ENCODE measurements at regions not wholly inside any gene's neighbourhood (a gene's known extent, or its start where the extent isn't known, plus 50 kb on each side); places are given as distances from the start of the nearest gene placed in this dataset.

GRCh38 chr18:33517950-33518349, 60.1 kb upstream of the ASXL3 start:
- Histone ChIP-seq H3K27me3 (no peaks in the 10 kb centered on the region), H3K9me3 (peaks cover 0 to 34% of the 10 kb centered on the region in 2 donors), H3K36me3 (no peaks in the 10 kb centered on the region), H3K27ac (no peak overlapping the region), H3K4me3 (no peak overlapping the region), H3K4me1 (no peaks in the 10 kb centered on the region)
- intact Hi-C loops (cut with DNase I) = no loop called here
- DNase-seq (no peak), ATAC-seq (no peak)
- no peak for TF ChIP-seq CTCF (IDR thresholded peaks at IDR 0.05)

- DNase-seq = no peak
- Histone ChIP-seq H3K4me3 (no peak overlapping the region), H3K9me3 (peaks cover 0 to 43% of the 10 kb centered on the region in 2 donors), H3K4me1 (no peaks in the 10 kb centered on the region), H3K36me3 (no peaks in the 10 kb centered on the region), H3K27ac (no peak overlapping the region), H3K27me3 (no peaks in the 10 kb centered on the region)
- no peak for TF ChIP-seq CTCF (IDR thresholded peaks at IDR 0.05)
- no peak for ATAC-seq
- intact Hi-C loops (cut with DNase I) = no loop called here
Measured at GRCh38 chr18:33513027-33513426, 65.0 kb upstream of the ASXL3 start.

GRCh38 chr18:33507019-33507418, 66.5 kb upstream of the CCDC178 start:
- no peak overlapping the region for H3K27ac ChIP-seq
- intact Hi-C loops (cut with DNase I) = no loop called here
- TF ChIP-seq CTCF (IDR thresholded peaks at IDR 0.05) = no peak
- H3K4me3 ChIP-seq = no peak overlapping the region
- no peak for DNase-seq
- peaks cover 0 to 12% of the 10 kb centered on the region in 2 donors for H3K9me3 ChIP-seq
- no peak for ATAC-seq
- H3K27me3 ChIP-seq = no peaks in the 10 kb centered on the region
- H3K4me1 ChIP-seq = no peaks in the 10 kb centered on the region
- H3K36me3 ChIP-seq = no peaks in the 10 kb centered on the region

GRCh38 chr18:33505798-33506197, 65.3 kb upstream of the CCDC178 start:
- H3K4me1 ChIP-seq = no peaks in the 10 kb centered on the region

GRCh38 chr18:33505297-33505696, 64.8 kb upstream of the CCDC178 start:
- TF ChIP-seq CTCF (IDR thresholded peaks at IDR 0.05) = no peak
- Histone ChIP-seq H3K36me3 (no peaks in the 10 kb centered on the region), H3K4me3 (no peak overlapping the region), H3K9me3 (peaks cover 0 to 3% of the 10 kb centered on the region in 2 donors), H3K27me3 (no peaks in the 10 kb centered on the region), H3K4me1 (no peaks in the 10 kb centered on the region), H3K27ac (no peak overlapping the region)
- DNase-seq = no peak
- ATAC-seq = no peak
- intact Hi-C loops (cut with DNase I) = no loop called here

More at GRCh38 chr18:33505798-33506197, 65.3 kb upstream of the CCDC178 start:
- no peak for DNase-seq
- no peak for TF ChIP-seq CTCF (IDR thresholded peaks at IDR 0.05)
- H3K4me3 ChIP-seq = no peak overlapping the region
- no peak for ATAC-seq
- H3K27me3 ChIP-seq = no peaks in the 10 kb centered on the region
- peaks cover 0 to 3% of the 10 kb centered on the region in 2 donors for H3K9me3 ChIP-seq
- intact Hi-C loops (cut with DNase I) = no loop called here
- H3K27ac ChIP-seq = no peak overlapping the region
- no peaks in the 10 kb centered on the region for H3K36me3 ChIP-seq

Measured in left lung (tissue), 4 donors.